ENCODE measurements at regions not wholly inside any gene's neighbourhood (a gene's known extent, or its start where the extent isn't known, plus 50 kb on each side); places are given as distances from the start of the nearest gene placed in this dataset.

GRCh38 chr7:424961-425793, 94.5 kb downstream of the PDGFA start:
- Histone ChIP-seq H4K20me1 (replicated peaks; ENCODE audit: control insufficient read depth, extremely low read depth, insufficient read depth, low read length) (no peaks in the 10 kb centered on the region), H3K4me3 (replicated peaks in 1 of 3; ENCODE audit: insufficient read depth in 1 of 3, low read depth in 1 of 3, low read length in 3 of 3) (no peak overlapping the region), H3K27me3 (ENCODE audit: control insufficient read depth in 2 of 2, insufficient read depth in 2 of 2, low read length in 2 of 2) (no peaks in the 10 kb centered on the region), H3K4me2 (ENCODE audit: insufficient read depth, low read length) (no peak overlapping the region), H3K27ac (ENCODE audit: insufficient read depth, low read depth, low read length) (no peak overlapping the region), H3K4me1 (ENCODE audit: control insufficient read depth, extremely low read depth, insufficient read depth, low read length) (no peaks in the 10 kb centered on the region), H3K9ac (replicated peaks; ENCODE audit: extremely low read depth, insufficient read depth, low read length) (no peak overlapping the region), H3K9me1 (replicated peaks; ENCODE audit: control insufficient read depth, extremely low read depth, insufficient read depth, low read length) (no peaks in the 10 kb centered on the region), H3K79me2 (ENCODE audit: control insufficient read depth, insufficient read depth, low read length) (no peaks in the 10 kb centered on the region), H3K36me3 (ENCODE audit: control insufficient read depth in 2 of 2, extremely low read depth in 1 of 2, insufficient read depth in 2 of 2, low read length in 2 of 2) (no peaks in the 10 kb centered on the region), H3K9me3 (replicated peaks; ENCODE audit: control insufficient read depth, insufficient read depth, low read length) (no peaks in the 10 kb centered on the region), H2AFZ (ENCODE audit: low read depth, low read length) (no peak overlapping the region)
- DNase-seq (ENCODE audit: low read depth, low spot score) (no peak), FAIRE-seq (no peak)
- ChIA-PET CTCF (no interaction called here), POLR2A (no interaction called here)
- dilution Hi-C loops (cut with MboI; ENCODE audit: extremely low pct_ligation_motif_present, low sequenced_read_pairs) (no loop called here), intact Hi-C loops (cut with micrococcal nuclease) (no loop called here)
- no peak for TF ChIP-seq FOS (IDR thresholded peaks at IDR 0.05; ENCODE audit: borderline replicate concordance, insufficient read depth, low read length)
- no peak for TF ChIP-seq POLR2AphosphoS5 (IDR thresholded peaks at IDR 0.05; ENCODE audit: insufficient read depth, low read depth, low read length)
- no peak for TF ChIP-seq CTCF (IDR thresholded peaks at IDR 0.05; ENCODE audit: extremely low read depth in 1 of 2, insufficient read depth in 1 of 2, low read depth in 1 of 2, low read length in 2 of 2)
- no peak for TF ChIP-seq EZH2 (IDR thresholded peaks at IDR 0.05; ENCODE audit: borderline replicate concordance, low read depth, low read length, severe bottlenecking)
- no peak for TF ChIP-seq MAX (IDR thresholded peaks at IDR 0.05; ENCODE audit: insufficient read depth, insufficient read length)
- TF ChIP-seq POLR2A (IDR thresholded peaks at IDR 0.05; ENCODE audit: low read depth, low read length), result no peak
- no peak for TF ChIP-seq GATA2 (IDR thresholded peaks at IDR 0.05; ENCODE audit: insufficient read depth, insufficient read length, low read depth, low read length)
- no peak for TF ChIP-seq MYC (IDR thresholded peaks at IDR 0.05; ENCODE audit: low read depth, low read length)
- TF ChIP-seq JUN (IDR thresholded peaks at IDR 0.05; ENCODE audit: borderline replicate concordance, insufficient read depth, insufficient read length, low read depth), result no peak
- no TSS peak for BruUV-seq (replicated peaks)

Measured in endothelial cell of umbilical vein (primary cell).